SK-N-SH (cell line): ENCODE measurements at regions not wholly inside any gene's neighbourhood (a gene's known extent, or its start where the extent isn't known, plus 50 kb on each side); places are given as distances from the start of the nearest gene placed in this dataset.

ENCODE experiments used
- CTCF ChIA-PET: fragments of 300-600, 350-600 bp; formaldehyde crosslinking; extraction: SDS; loops from one replicate; lab custom pipeline; 2021; lab: Yijun Ruan, JAX
- POLR2A ChIA-PET: fragments of 350-600 bp; sonication (Branson Sonifier 250); formaldehyde crosslinking; extraction: SDS; loops from one replicate; lab custom pipeline; 2020; ENCODE audit warnings: antibody characterized with exemption, inconsistent platforms; lab: Yijun Ruan, JAX
- DNase-seq: peaks from one replicate; pipeline ENCODE4 v3.0.0; 2012
- H2AFZ ChIP-seq: fragments of 200-600 bp; sonication (generic); 2 replicates; pipeline ENCODE4 v1.8.1; 2016; ENCODE audit warnings: antibody characterized with exemption, mild to moderate bottlenecking, low read depth
- H3F3A ChIP-seq: fragments of 200-600 bp; sonication (generic); replicated peaks from 2 replicates; pipeline ENCODE3; 2016; ENCODE audit warnings: antibody characterized with exemption, mild to moderate bottlenecking; ENCODE audit not compliant: insufficient read depth
- H3K27ac ChIP-seq, 2 experiments: fragments of 200-500 bp in 1 of 2; fragments of 200-600 bp in 1 of 2; sonication (Bioruptor generic) in 1 of 2; sonication (generic), shearing (Covaris generic) in 1 of 2; 2 replicates each; pipeline versions ENCODE4 v1.5.1 to v1.6.1; 2014 to 2016; ENCODE audit warnings: low read depth in 2 of 2, inconsistent platforms in 1 of 2, low read length in 1 of 2, mild to moderate bottlenecking in 1 of 2, mixed read lengths in 1 of 2
- H3K27me3 ChIP-seq: fragments of 200-600 bp; sonication (generic), shearing (Covaris generic); 2 replicates; pipeline ENCODE4 v1.6.1; 2016; ENCODE audit warnings: mixed run types; ENCODE audit not compliant: insufficient read depth
- H3K36me3 ChIP-seq, 2 experiments: fragments of 200-500 bp in 1 of 2; fragments of 200-600 bp in 1 of 2; sonication (Bioruptor generic) in 1 of 2; sonication (generic) in 1 of 2; replicated peaks in 1 of 2; 2 replicates each; pipeline versions ENCODE3 to v1.5.1; 2014 to 2016; ENCODE audit warnings: low read length in 1 of 2, mild to moderate bottlenecking in 1 of 2; ENCODE audit not compliant: insufficient read depth in 2 of 2, control insufficient read depth in 1 of 2
- H3K4me1 ChIP-seq, 2 experiments: fragments of 200-500 bp in 1 of 2; fragments of 200-600 bp in 1 of 2; sonication (Bioruptor generic) in 1 of 2; sonication (generic), shearing (Covaris generic) in 1 of 2; 2 replicates each; pipeline versions ENCODE4 v1.5.1 to v1.6.1; 2014 to 2016; ENCODE audit warnings: low read depth in 1 of 2, low read length in 1 of 2, mixed run types in 1 of 2; ENCODE audit not compliant: insufficient read depth in 2 of 2, control insufficient read depth in 1 of 2
- H3K4me2 ChIP-seq: fragments of 200-600 bp; sonication (generic), shearing (Covaris generic); 2 replicates; pipeline ENCODE4 v1.6.1; 2017; ENCODE audit warnings: mixed run types
- H3K4me3 ChIP-seq, 2 experiments: fragments of 200-500 bp in 1 of 2; fragments of 200-600 bp in 1 of 2; sonication (Bioruptor generic) in 1 of 2; sonication (generic), shearing (Covaris generic) in 1 of 2; 2 replicates each; pipeline versions ENCODE4 v1.5.1 to v1.8.1; 2014 to 2016; ENCODE audit warnings: low read depth in 2 of 2, inconsistent platforms in 1 of 2, low read length in 1 of 2, mild to moderate bottlenecking in 1 of 2, mixed read lengths in 1 of 2, moderate library complexity in 1 of 2
- H3K79me2 ChIP-seq: fragments of 200-600 bp; sonication (generic); 2 replicates; pipeline ENCODE4 v1.8.1; 2017; ENCODE audit warnings: mild to moderate bottlenecking; ENCODE audit not compliant: insufficient read depth
- H3K9ac ChIP-seq: fragments of 200-600 bp; sonication (generic); 2 replicates; pipeline ENCODE4 v1.6.1; 2017; ENCODE audit warnings: mixed run types
- H3K9me2 ChIP-seq: fragments of 200-600 bp; sonication (generic); 2 replicates; pipeline ENCODE4 v1.6.1; 2017; ENCODE audit warnings: mixed run types
- H3K9me3 ChIP-seq: fragments of 200-600 bp; sonication (generic); 2 replicates; pipeline ENCODE4 v1.6.1; 2017; ENCODE audit warnings: mixed run types, mild to moderate bottlenecking, moderate library complexity
- H4K20me1 ChIP-seq: fragments of 200-600 bp; sonication (generic); 2 replicates; pipeline ENCODE4 v1.6.1; 2017; ENCODE audit warnings: mild to moderate bottlenecking, mixed run types; ENCODE audit not compliant: insufficient read depth
- CHD2 ChIP-seq: fragments of 150-350 bp; IDR thresholded peaks from 2 replicates; pipeline ENCODE4 v1.6.1; 2018; ENCODE audit warnings: low read length; ENCODE audit not compliant: partially characterized antibody
- ELF1 ChIP-seq: IDR thresholded peaks from 2 replicates; pipeline ENCODE4 v1.4.0; 2012
- EP300 ChIP-seq, 2 experiments: IDR thresholded peaks; 2 replicates each; pipeline versions ENCODE4 v1.4.0 to v1.6.1; 2012; ENCODE audit warnings: borderline replicate concordance in 1 of 2, low read depth in 1 of 2, low read length in 1 of 2
- FOXJ3 ChIP-seq: sonication (generic); formaldehyde crosslinking; IDR thresholded peaks from 2 replicates; pipeline ENCODE4 v1.5.1; 2020; ENCODE audit warnings: mild to moderate bottlenecking, missing genetic modification reagents
- FOXM1 ChIP-seq: IDR thresholded peaks from 2 replicates; pipeline ENCODE4 v1.4.0; 2012; ENCODE audit warnings: low read depth, mild to moderate bottlenecking
- GATA2 ChIP-seq: sonication (generic); formaldehyde crosslinking; IDR thresholded peaks from 2 replicates; pipeline ENCODE4 v1.5.0; 2020; ENCODE audit warnings: mild to moderate bottlenecking, missing genetic modification reagents
- MAX ChIP-seq: IDR thresholded peaks from 2 replicates; pipeline ENCODE4 v1.4.0; 2012; ENCODE audit warnings: low read depth
- MEF2A ChIP-seq: IDR thresholded peaks from 2 replicates; pipeline ENCODE4 v1.4.0; 2012; ENCODE audit warnings: low read depth, borderline replicate concordance
- NRF1 ChIP-seq: IDR thresholded peaks from 2 replicates; pipeline ENCODE4 v1.6.1; 2012; ENCODE audit warnings: low read depth, mild to moderate bottlenecking, low read length
- POLR2AphosphoS5 ChIP-seq: IDR thresholded peaks from 2 replicates; pipeline ENCODE4 v1.6.1; 2012; ENCODE audit warnings: low read depth, low read length
- RFX5 ChIP-seq: IDR thresholded peaks from 2 replicates; pipeline ENCODE4 v1.6.1; 2012; ENCODE audit warnings: mild to moderate bottlenecking, improper control_type of control experiment, low read length
- SIN3A ChIP-seq: IDR thresholded peaks from 2 replicates; pipeline ENCODE4 v1.6.1; 2012; ENCODE audit warnings: low read depth, mild to moderate bottlenecking, low read length, moderate library complexity, borderline replicate concordance
- SMC3 ChIP-seq: IDR thresholded peaks from 2 replicates; pipeline ENCODE4 v1.6.1; 2012; ENCODE audit warnings: low read depth, low read length, improper control_type of control experiment
- TAF1 ChIP-seq: IDR thresholded peaks from 2 replicates; pipeline ENCODE4 v1.6.1; 2012; ENCODE audit warnings: low read depth, mild to moderate bottlenecking, low read length, moderate library complexity, borderline replicate concordance
- TCF12 ChIP-seq: IDR thresholded peaks from 2 replicates; pipeline ENCODE4 v1.4.0; 2012
- TEAD4 ChIP-seq: IDR thresholded peaks from 2 replicates; pipeline ENCODE4 v1.4.0; 2012; ENCODE audit warnings: mild to moderate bottlenecking, borderline replicate concordance; ENCODE audit not compliant: insufficient read depth
- USF1 ChIP-seq: IDR thresholded peaks from 2 replicates; pipeline ENCODE4 v1.4.0; 2012; ENCODE audit warnings: low read depth, borderline replicate concordance
- ZBTB33 ChIP-seq: IDR thresholded peaks from 2 replicates; pipeline ENCODE4 v1.4.0; 2012; ENCODE audit warnings: low read depth, borderline replicate concordance
- WGBS: methylation state at CpG from one replicate; pipeline ENCODE4 v1.1.6; 2017; ENCODE audit warnings: low lambda C conversion rate; 5-methylcytosine and 5-hydroxymethylcytosine counted together
- TF ChIP-seq, protein P1 (sequence below): fragments of 200-600 bp; sonication (generic); IDR thresholded peaks from 2 replicates; pipeline ENCODE4 v1.6.1; 2017; ENCODE audit warnings: antibody characterized with exemption, mild to moderate bottlenecking, moderate library complexity
- TF ChIP-seq, protein P2 (sequence below): IDR thresholded peaks from 2 replicates; pipeline ENCODE4; 2012

DNA sequence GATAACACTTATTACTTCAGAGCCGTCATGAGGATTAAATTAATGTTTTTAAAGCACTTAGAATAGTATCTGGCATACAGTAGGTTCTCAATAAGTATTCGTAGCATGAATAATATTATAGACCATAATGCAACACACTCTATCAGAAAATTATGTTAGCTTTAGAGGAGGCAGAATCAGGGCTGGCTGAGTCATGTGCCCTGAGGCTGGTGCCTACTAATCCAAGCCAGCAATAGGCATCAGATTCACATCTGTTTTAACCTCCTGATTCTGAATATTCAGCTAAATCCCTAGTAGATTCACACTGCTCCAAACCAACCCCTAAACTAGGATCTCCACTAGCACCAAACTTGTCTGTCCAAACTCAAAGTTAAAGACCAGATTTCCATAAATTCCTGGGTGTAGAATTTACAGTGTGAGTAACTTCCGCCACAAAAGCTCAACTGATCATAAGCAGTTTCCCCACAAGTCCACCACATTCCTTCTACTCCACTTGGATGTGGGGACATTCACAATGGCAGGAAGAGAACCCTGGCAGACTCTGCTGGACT lies 170.0 kb upstream of the DAPK1 start (continued):
- no peak for TF ChIP-seq MAX
- no peak for TF ChIP-seq SIN3A
- TF ChIP-seq FOXJ3, result no peak
- no peak for TF ChIP-seq MEF2A
- TF ChIP-seq, protein P1, sequence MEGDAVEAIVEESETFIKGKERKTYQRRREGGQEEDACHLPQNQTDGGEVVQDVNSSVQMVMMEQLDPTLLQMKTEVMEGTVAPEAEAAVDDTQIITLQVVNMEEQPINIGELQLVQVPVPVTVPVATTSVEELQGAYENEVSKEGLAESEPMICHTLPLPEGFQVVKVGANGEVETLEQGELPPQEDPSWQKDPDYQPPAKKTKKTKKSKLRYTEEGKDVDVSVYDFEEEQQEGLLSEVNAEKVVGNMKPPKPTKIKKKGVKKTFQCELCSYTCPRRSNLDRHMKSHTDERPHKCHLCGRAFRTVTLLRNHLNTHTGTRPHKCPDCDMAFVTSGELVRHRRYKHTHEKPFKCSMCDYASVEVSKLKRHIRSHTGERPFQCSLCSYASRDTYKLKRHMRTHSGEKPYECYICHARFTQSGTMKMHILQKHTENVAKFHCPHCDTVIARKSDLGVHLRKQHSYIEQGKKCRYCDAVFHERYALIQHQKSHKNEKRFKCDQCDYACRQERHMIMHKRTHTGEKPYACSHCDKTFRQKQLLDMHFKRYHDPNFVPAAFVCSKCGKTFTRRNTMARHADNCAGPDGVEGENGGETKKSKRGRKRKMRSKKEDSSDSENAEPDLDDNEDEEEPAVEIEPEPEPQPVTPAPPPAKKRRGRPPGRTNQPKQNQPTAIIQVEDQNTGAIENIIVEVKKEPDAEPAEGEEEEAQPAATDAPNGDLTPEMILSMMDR, result no peak
- no peak for TF ChIP-seq GATA2 (CRISPR knock-in tag)
- TF ChIP-seq EP300 (IDR thresholded peaks at IDR 0.05; ENCODE audit: borderline replicate concordance in 1 of 2, low read depth in 1 of 2, low read length in 1 of 2), result no peak; a peak in 1 of 4 replicates
- no peak for TF ChIP-seq TAF1

GRCh38 chr9:87333802-87334201 lies 163.9 kb upstream of the DAPK1 start:
- no peaks in the 10 kb centered on the region for H3K36me3 ChIP-seq
- ChIA-PET CTCF (no interaction called here), POLR2A (no interaction called here)
- no peaks in the 10 kb centered on the region for H3K79me2 ChIP-seq
- WGBS, result 83% methylated on average over 6 of the region's 6 CpGs
- H3K9me2 ChIP-seq, result no peaks in the 10 kb centered on the region
- H3F3A ChIP-seq, result no peaks in the 10 kb centered on the region
- TF ChIP-seq USF1, result no peak
- H3K9me3 ChIP-seq, result no peaks in the 10 kb centered on the region
- peaks cover 9 to 11% of the 10 kb centered on the region in 2 experiments; a peak in 2 of 4 replicates for H3K4me1 ChIP-seq
- no peak overlapping the region for H3K27ac ChIP-seq
- H3K27me3 ChIP-seq, result peaks cover 6% of the 10 kb centered on the region; the same call in 1 of the 2 replicates
- H4K20me1 ChIP-seq, result no peaks in the 10 kb centered on the region
- no peak overlapping the region for H3K4me3 ChIP-seq
- H3K4me2 ChIP-seq, result no peak overlapping the region
- H2AFZ ChIP-seq, result no peak overlapping the region
- DNase-seq, result no peak
- H3K9ac ChIP-seq, result no peak overlapping the region

DNA sequence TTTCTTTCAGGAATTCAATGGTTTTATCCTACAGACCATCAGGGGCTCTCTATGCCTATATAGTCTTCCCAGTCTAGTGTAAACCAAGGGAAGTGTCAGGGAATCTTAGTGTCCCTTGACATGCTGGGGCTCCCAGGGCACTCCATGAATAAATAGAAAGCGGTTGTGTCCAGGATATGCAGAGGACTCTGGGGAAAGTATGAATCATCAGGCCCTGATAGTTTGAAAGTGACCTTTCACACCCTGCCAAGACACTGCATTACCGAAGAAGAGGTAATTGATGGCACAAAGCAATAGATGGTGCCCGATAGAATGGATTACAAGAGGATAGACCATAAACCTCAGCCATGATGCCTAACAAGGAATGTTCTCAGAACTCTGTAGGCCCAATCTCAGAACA lies 163.3 kb upstream of the DAPK1 start:
- Histone ChIP-seq H3F3A (no peaks in the 10 kb centered on the region), H3K4me2 (no peak overlapping the region), H3K36me3 (no peaks in the 10 kb centered on the region), H2AFZ (no peak overlapping the region), H3K4me3 (no peak overlapping the region), H3K79me2 (no peaks in the 10 kb centered on the region), H3K9me3 (no peaks in the 10 kb centered on the region), H3K9me2 (no peaks in the 10 kb centered on the region), H3K4me1 (peaks cover 9 to 11% of the 10 kb centered on the region in 2 experiments; a peak in 2 of 4 replicates), H3K27ac (no peak overlapping the region), H4K20me1 (no peaks in the 10 kb centered on the region), H3K9ac (no peak overlapping the region), H3K27me3 (peaks cover 6% of the 10 kb centered on the region; the same call in 1 of the 2 replicates)
- POLR2A ChIA-PET, result no interaction called here
- no peak for DNase-seq
- WGBS, result 72% methylated on average over 3 of the region's 3 CpGs
- TF ChIP-seq FOXM1 (no peak), TCF12 (no peak), CHD2 (no peak), RFX5 (no peak), ELF1 (no peak), ZBTB33 (no peak), MEF2A (no peak), POLR2AphosphoS5 (no peak), SMC3 (no peak), SIN3A (no peak), TEAD4 (no peak), NRF1 (no peak)
- TF ChIP-seq, protein P2, sequence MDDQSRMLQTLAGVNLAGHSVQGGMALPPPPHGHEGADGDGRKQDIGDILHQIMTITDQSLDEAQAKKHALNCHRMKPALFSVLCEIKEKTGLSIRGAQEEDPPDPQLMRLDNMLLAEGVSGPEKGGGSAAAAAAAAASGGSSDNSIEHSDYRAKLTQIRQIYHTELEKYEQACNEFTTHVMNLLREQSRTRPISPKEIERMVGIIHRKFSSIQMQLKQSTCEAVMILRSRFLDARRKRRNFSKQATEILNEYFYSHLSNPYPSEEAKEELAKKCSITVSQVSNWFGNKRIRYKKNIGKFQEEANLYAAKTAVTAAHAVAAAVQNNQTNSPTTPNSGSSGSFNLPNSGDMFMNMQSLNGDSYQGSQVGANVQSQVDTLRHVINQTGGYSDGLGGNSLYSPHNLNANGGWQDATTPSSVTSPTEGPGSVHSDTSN, result no peak
- CTCF ChIA-PET, result interaction anchor here (2.2 to 4.4 kb wide), 3 partner anchors 164 to 900 kb away, joined by 8 to 33 read pairs (median 21); partner anchors contain the start of gene DAPK1
